ENCODE measurements at regions not wholly inside any gene's neighbourhood (a gene's known extent, or its start where the extent isn't known, plus 50 kb on each side); places are given as distances from the start of the nearest gene placed in this dataset.

GRCh38 chr10:105634281-105634680, 993.2 kb downstream of the SORCS3 start:
- no peak for ATAC-seq
- no peak overlapping the region for H3K27ac ChIP-seq
- TF ChIP-seq ZSCAN20 (CRISPR knock-in tag; IDR thresholded peaks at IDR 0.05) (no peak), CBX8 (IDR thresholded peaks at IDR 0.05) (no peak), SREBF2 (IDR thresholded peaks at IDR 0.05) (no peak), EHF (CRISPR knock-in tag; IDR thresholded peaks at IDR 0.05) (no peak), KDM5A (IDR thresholded peaks at IDR 0.05) (no peak), REST (IDR thresholded peaks at IDR 0.05) (no peak), PHF8 (IDR thresholded peaks at IDR 0.05; ENCODE audit: borderline replicate concordance, low read depth) (no peak), RCOR1 (IDR thresholded peaks at IDR 0.05; ENCODE audit: low read depth, low read length) (no peak)
- DNase-seq (ENCODE audit: low read depth in 1 of 2, low spot score in 1 of 2) = no peak
- 4% methylated on average over 3 of the region's 3 CpGs for WGBS (ENCODE audit: missing lambda C conversion rate)
- CTCF ChIA-PET = interaction anchor here (1.0 to 1.3 kb wide), 2 partner anchors 10 to 12 kb away, joined by 3 to 4 read pairs; no protein-coding TSS in a partner anchor
- H3K9me3 ChIP-seq = no peaks in the 10 kb centered on the region
- no peak overlapping the region for H3K4me2 ChIP-seq
- no peaks in the 10 kb centered on the region for H3K4me1 ChIP-seq
- H3K4me3 ChIP-seq = no peak overlapping the region
- no peak for FAIRE-seq
- POLR2A ChIA-PET = no interaction called here

- Histone ChIP-seq H3K4me2 (no peak overlapping the region), H3K27ac (no peak overlapping the region), H3K4me3 (no peak overlapping the region), H3K9me3 (no peaks in the 10 kb centered on the region), H3K4me1 (no peaks in the 10 kb centered on the region)
- WGBS (ENCODE audit: missing lambda C conversion rate) = 11% methylated on average over 4 of the region's 4 CpGs
- CTCF ChIA-PET = no interaction called here
- no peak for TF ChIP-seq BCL3 (IDR thresholded peaks at IDR 0.05)
- no peak for TF ChIP-seq ATOH8 (CRISPR knock-in tag; IDR thresholded peaks at IDR 0.05; ENCODE audit: low read depth)
- no peak for TF ChIP-seq ZFP36 (IDR thresholded peaks at IDR 0.05; ENCODE audit: borderline replicate concordance, partially characterized antibody)
- TF ChIP-seq HES2 (IDR thresholded peaks at IDR 0.05) = no peak
- no peak for TF ChIP-seq FOSL2 (IDR thresholded peaks at IDR 0.05)
- TF ChIP-seq FOSL2 (CRISPR knock-in tag; IDR thresholded peaks at IDR 0.05) = no peak
- TF ChIP-seq MAZ (IDR thresholded peaks at IDR 0.05; ENCODE audit: borderline replicate concordance, low read depth, low read length) = no peak
- TF ChIP-seq EHMT2 (IDR thresholded peaks at IDR 0.05; ENCODE audit: low read depth) = no peak
- no peak for TF ChIP-seq BHLHE40 (IDR thresholded peaks at IDR 0.05; ENCODE audit: low read depth, low read length)
- TF ChIP-seq E2F6 (IDR thresholded peaks at IDR 0.05; ENCODE audit: borderline replicate concordance, low read depth) = no peak
- no peak for TF ChIP-seq RNF2 (IDR thresholded peaks at IDR 0.05; ENCODE audit: borderline replicate concordance, low read depth)
- no peak for TF ChIP-seq GATA3 (IDR thresholded peaks at IDR 0.05; ENCODE audit: borderline replicate concordance)
- no peak for TF ChIP-seq SREBF2 (IDR thresholded peaks at IDR 0.05)
- no peak for TF ChIP-seq CHD4 (IDR thresholded peaks at IDR 0.05; ENCODE audit: borderline replicate concordance)
- POLR2A ChIA-PET = no interaction called here
- DNase-seq (ENCODE audit: low read depth in 1 of 2, low spot score in 1 of 2) (no peak), ATAC-seq (no peak), FAIRE-seq (no peak)
Measured at GRCh38 chr10:105615715-105616365, 974.8 kb downstream of the SORCS3 start.
